GM12878 (cell line): ENCODE measurements at regions not wholly inside any gene's neighbourhood (a gene's known extent, or its start where the extent isn't known, plus 50 kb on each side); places are given as distances from the start of the nearest gene placed in this dataset.
"Not testable (repeated sequence)": the region's sequence is repeated elsewhere in the genome, so short reads cannot be mapped to it uniquely, and the experiment has no call there.

Experiments used
- ATAC-seq: fragments of 200-7000 bp; cut with Tn5 transposase; 3 replicates; pipeline ENCODE4 v1.9.1; 2020; ENCODE audit warnings: mild to moderate bottlenecking, moderate library complexity
- BruUV-seq: library from RNA; stranded (reverse); fragments of 400-500 nt; replicated peaks from 2 replicates; lab custom pipeline; 2021; lab: Mats Ljungman, UMichigan
- CTCF ChIA-PET: fragments of 300-600 bp; sonication (Branson Sonifier 250); formaldehyde crosslinking; extraction: SDS; loops from one replicate; lab custom pipeline; 2021; ENCODE audit warnings: inconsistent platforms; lab: Yijun Ruan, JAX
- POLR2A ChIA-PET: fragments of 350-600 bp; formaldehyde crosslinking; extraction: SDS; loops from one replicate; lab custom pipeline; 2021; ENCODE audit warnings: inconsistent platforms; lab: Charles Lee
- RAD21 ChIA-PET: fragments of 300-600 bp; sonication (Branson Sonifier 250); formaldehyde crosslinking; loops from one replicate; lab custom pipeline; 2023; ENCODE audit warnings: antibody characterized with exemption; ENCODE audit not compliant: unreplicated experiment; lab: Charles Lee
- SMC1A ChIA-PET: fragments of 300-600 bp; sonication (Branson Sonifier 250); formaldehyde crosslinking; loops from one replicate; lab custom pipeline; 2023; ENCODE audit not compliant: unreplicated experiment, uncharacterized antibody; lab: Charles Lee
- DNase-seq: peaks from one replicate; pipeline ENCODE4 v3.0.0-alpha.2; 2011; ENCODE audit warnings: low read depth, low spot score
- FAIRE-seq: peaks from 3 replicates; lab custom pipeline; 2011; peaks lifted over from hg19 to GRCh38; lab: Jason Lieb, UNC
- H2AFZ ChIP-seq: 2 replicates; pipeline ENCODE4 v1.6.0; 2011; ENCODE audit warnings: low read depth, low read length, control low read depth; ENCODE audit not compliant: control insufficient read depth
- H3K27ac ChIP-seq: 2 replicates; pipeline ENCODE4 v1.5.1; 2011; ENCODE audit warnings: control low read depth; ENCODE audit not compliant: control insufficient read depth, insufficient read depth
- H3K27me3 ChIP-seq, 2 experiments: replicated peaks in 1 of 2; 2 replicates each; pipeline versions ENCODE4 v1.6.0 to v1.6.1; 2011; ENCODE audit warnings: low read length in 1 of 2; ENCODE audit not compliant: control insufficient read depth in 2 of 2, insufficient read depth in 2 of 2
- H3K36me3 ChIP-seq, 2 experiments: 2 replicates each; pipeline ENCODE4 v1.5.1; 2011; ENCODE audit warnings: low read length in 1 of 2; ENCODE audit not compliant: control insufficient read depth in 2 of 2, insufficient read depth in 2 of 2
- H3K4me1 ChIP-seq: 2 replicates; pipeline ENCODE4 v1.6.1; 2011; ENCODE audit warnings: mild to moderate bottlenecking, low read length, moderate library complexity, mixed read lengths; ENCODE audit not compliant: control insufficient read depth, insufficient read depth
- H3K4me2 ChIP-seq: 2 replicates; pipeline ENCODE4 v1.6.0; 2011; ENCODE audit warnings: control low read depth; ENCODE audit not compliant: control insufficient read depth, insufficient read depth
- H3K4me3 ChIP-seq: fragments of 200-600 bp; sonication (generic); 2 replicates; pipeline ENCODE4 v1.5.1; 2016
- H3K79me2 ChIP-seq: 2 replicates; pipeline ENCODE4 v1.6.0; 2011; ENCODE audit warnings: low read length; ENCODE audit not compliant: control insufficient read depth, insufficient read depth
- H3K9ac ChIP-seq: 2 replicates; pipeline ENCODE4 v1.8.0; 2011; ENCODE audit warnings: low read length, control low read depth, mixed read lengths; ENCODE audit not compliant: control insufficient read depth, insufficient read depth
- H3K9me3 ChIP-seq: replicated peaks from 3 replicates; pipeline ENCODE4 v1.5.1; 2011; ENCODE audit warnings: mild to moderate bottlenecking, low read length; ENCODE audit not compliant: control insufficient read depth, insufficient read depth
- H4K20me1 ChIP-seq: 2 replicates; pipeline ENCODE4 v1.6.0; 2011; ENCODE audit not compliant: control insufficient read depth, insufficient read depth
- WGBS: methylation state at CpG from one replicate; pipeline ENCODE4 v1.1.6; 2016; ENCODE audit warnings: low lambda C conversion rate; ENCODE audit not compliant: insufficient replicate concordance, insufficient coverage; ENCODE audit errors: missing lambda C conversion rate; 5-methylcytosine and 5-hydroxymethylcytosine counted together
- in situ Hi-C: fragments of 300-500 bp; cut with MboI; formaldehyde crosslinking; loops from 9 replicates; pipeline ENCODE4 v1.14.3; 2018; ENCODE audit warnings: mixed read lengths
- intact Hi-C: fragments of 100-400 bp; cut with micrococcal nuclease; formaldehyde crosslinking; loops from one replicate; pipeline ENCODE4 v1.14.2; 2022; ENCODE audit not compliant: unreplicated experiment

- intact Hi-C loops, FAIRE-seq, H2AFZ ChIP-seq, DNase-seq, SMC1A ChIA-PET, ATAC-seq, H3K9ac ChIP-seq, H3K4me2 ChIP-seq, H3K36me3 ChIP-seq, RAD21 ChIA-PET, H3K79me2 ChIP-seq, H3K27ac ChIP-seq, BruUV-seq, H4K20me1 ChIP-seq, H3K9me3 ChIP-seq, H3K4me3 ChIP-seq, CTCF ChIA-PET, H3K4me1 ChIP-seq, in situ Hi-C loops, H3K27me3 ChIP-seq, POLR2A ChIA-PET: not testable (repeated sequence)
- 15% methylated on average over 3 of the region's 3 CpGs for WGBS
Observed at GRCh38 chr4:118474001-118474626, 121.3 kb upstream of the PRSS12 start.

GRCh38 chr4:118474771-118475170 is 122.0 kb upstream of the PRSS12 start:
- H4K20me1 ChIP-seq, RAD21 ChIA-PET, H3K79me2 ChIP-seq, POLR2A ChIA-PET, H3K27me3 ChIP-seq, SMC1A ChIA-PET, H3K4me3 ChIP-seq, FAIRE-seq, H3K4me2 ChIP-seq, in situ Hi-C loops, intact Hi-C loops, H2AFZ ChIP-seq, H3K4me1 ChIP-seq, CTCF ChIA-PET, H3K27ac ChIP-seq, H3K9ac ChIP-seq, BruUV-seq, ATAC-seq, H3K36me3 ChIP-seq, DNase-seq, H3K9me3 ChIP-seq: not testable (repeated sequence)

GRCh38 chr4:118475901-118476300 is 123.1 kb upstream of the PRSS12 start:
- DNase-seq, H2AFZ ChIP-seq, BruUV-seq, in situ Hi-C loops, POLR2A ChIA-PET, SMC1A ChIA-PET, H3K36me3 ChIP-seq, H3K9me3 ChIP-seq, H3K4me2 ChIP-seq, H3K79me2 ChIP-seq, H4K20me1 ChIP-seq, RAD21 ChIA-PET, H3K27me3 ChIP-seq, intact Hi-C loops, H3K9ac ChIP-seq, H3K4me1 ChIP-seq, CTCF ChIA-PET, H3K4me3 ChIP-seq, H3K27ac ChIP-seq, ATAC-seq: not testable (repeated sequence)
- FAIRE-seq, result peak; percentile 23
- 73% methylated on average over 3 of the region's 3 CpGs for WGBS

GRCh38 chr4:118477826-118478225 is 125.0 kb upstream of the PRSS12 start:
- H4K20me1 ChIP-seq, H3K79me2 ChIP-seq, H3K4me3 ChIP-seq, H3K9me3 ChIP-seq, in situ Hi-C loops, intact Hi-C loops, POLR2A ChIA-PET, H3K9ac ChIP-seq, H3K36me3 ChIP-seq, CTCF ChIA-PET, RAD21 ChIA-PET, H3K27ac ChIP-seq, H2AFZ ChIP-seq, H3K4me2 ChIP-seq, ATAC-seq, H3K4me1 ChIP-seq, DNase-seq, SMC1A ChIA-PET, H3K27me3 ChIP-seq, BruUV-seq: not testable (repeated sequence)
- FAIRE-seq, result peak; percentile 84
